ENCODE measurements at regions not wholly inside any gene's neighbourhood (a gene's known extent, or its start where the extent isn't known, plus 50 kb on each side); places are given as distances from the start of the nearest gene placed in this dataset.

DNA sequence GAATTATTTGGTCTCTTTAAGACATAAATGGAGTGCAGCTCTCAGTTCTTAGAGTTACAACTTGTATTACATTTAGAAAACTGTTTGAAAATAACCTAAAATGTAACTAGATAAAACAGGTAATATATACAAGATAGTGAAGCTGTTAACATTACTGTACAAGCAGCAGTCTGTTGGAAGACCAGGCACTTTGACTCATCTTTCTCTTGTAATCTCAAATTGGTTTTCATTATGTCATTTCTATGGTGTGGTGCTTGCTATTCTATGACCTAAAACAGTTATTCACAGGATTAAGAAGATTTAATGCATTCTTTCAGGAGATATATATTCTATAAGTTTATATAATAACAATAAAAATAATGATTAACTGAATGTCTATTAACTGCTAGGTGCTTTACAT, 282.5 kb upstream of the PITX2 start:
- H3K9me2 ChIP-seq (ENCODE audit: insufficient read depth, low read length): no peaks in the 10 kb centered on the region
- no peak overlapping the region for H3K27ac ChIP-seq (ENCODE audit: low read length)
- no peak overlapping the region for H3K9ac ChIP-seq (ENCODE audit: low read length)
- H3K9me3 ChIP-seq (ENCODE audit: low read length): no peaks in the 10 kb centered on the region
- H3K79me2 ChIP-seq (replicated peaks; ENCODE audit: insufficient read depth, low read length): no peaks in the 10 kb centered on the region
- H4K20me1 ChIP-seq (ENCODE audit: insufficient read depth): no peaks in the 10 kb centered on the region
- no peaks in the 10 kb centered on the region for H3K36me3 ChIP-seq (ENCODE audit: insufficient read depth, low read length)
- no peak overlapping the region for H3K4me2 ChIP-seq (ENCODE audit: low read length)
- no peak overlapping the region for H3K4me3 ChIP-seq (ENCODE audit: low read length)
- no peaks in the 10 kb centered on the region for H3F3A ChIP-seq (ENCODE audit: insufficient read depth, low read length, poor library complexity, severe bottlenecking)
- no peaks in the 10 kb centered on the region for H3K27me3 ChIP-seq (ENCODE audit: insufficient read depth, low read depth, low read length)
- no peak overlapping the region for H2AFZ ChIP-seq (ENCODE audit: low read depth, low read length)
- TF ChIP-seq, protein P1, sequence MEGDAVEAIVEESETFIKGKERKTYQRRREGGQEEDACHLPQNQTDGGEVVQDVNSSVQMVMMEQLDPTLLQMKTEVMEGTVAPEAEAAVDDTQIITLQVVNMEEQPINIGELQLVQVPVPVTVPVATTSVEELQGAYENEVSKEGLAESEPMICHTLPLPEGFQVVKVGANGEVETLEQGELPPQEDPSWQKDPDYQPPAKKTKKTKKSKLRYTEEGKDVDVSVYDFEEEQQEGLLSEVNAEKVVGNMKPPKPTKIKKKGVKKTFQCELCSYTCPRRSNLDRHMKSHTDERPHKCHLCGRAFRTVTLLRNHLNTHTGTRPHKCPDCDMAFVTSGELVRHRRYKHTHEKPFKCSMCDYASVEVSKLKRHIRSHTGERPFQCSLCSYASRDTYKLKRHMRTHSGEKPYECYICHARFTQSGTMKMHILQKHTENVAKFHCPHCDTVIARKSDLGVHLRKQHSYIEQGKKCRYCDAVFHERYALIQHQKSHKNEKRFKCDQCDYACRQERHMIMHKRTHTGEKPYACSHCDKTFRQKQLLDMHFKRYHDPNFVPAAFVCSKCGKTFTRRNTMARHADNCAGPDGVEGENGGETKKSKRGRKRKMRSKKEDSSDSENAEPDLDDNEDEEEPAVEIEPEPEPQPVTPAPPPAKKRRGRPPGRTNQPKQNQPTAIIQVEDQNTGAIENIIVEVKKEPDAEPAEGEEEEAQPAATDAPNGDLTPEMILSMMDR (IDR thresholded peaks at IDR 0.05; ENCODE audit: poor library complexity, severe bottlenecking): no peak
- no peak for TF ChIP-seq TAF1 (IDR thresholded peaks at IDR 0.05; ENCODE audit: low read depth)
- TF ChIP-seq EP300 (conservative IDR thresholded peaks at IDR 0.05; ENCODE audit: poor library complexity, severe bottlenecking): no peak
- no peak for TF ChIP-seq RAD21 (conservative IDR thresholded peaks at IDR 0.05)
- TF ChIP-seq MXI1 (conservative IDR thresholded peaks at IDR 0.05; ENCODE audit: poor library complexity, severe bottlenecking): no peak
- no peak for TF ChIP-seq EZH2 (IDR thresholded peaks at IDR 0.05; ENCODE audit: borderline replicate concordance, insufficient read depth, low read length, poor library complexity, severe bottlenecking)
- TF ChIP-seq SMC3 (conservative IDR thresholded peaks at IDR 0.05; ENCODE audit: poor library complexity): no peak
- TF ChIP-seq POLR2AphosphoS5 (IDR thresholded peaks at IDR 0.05): no peak
- TF ChIP-seq, protein P2, sequence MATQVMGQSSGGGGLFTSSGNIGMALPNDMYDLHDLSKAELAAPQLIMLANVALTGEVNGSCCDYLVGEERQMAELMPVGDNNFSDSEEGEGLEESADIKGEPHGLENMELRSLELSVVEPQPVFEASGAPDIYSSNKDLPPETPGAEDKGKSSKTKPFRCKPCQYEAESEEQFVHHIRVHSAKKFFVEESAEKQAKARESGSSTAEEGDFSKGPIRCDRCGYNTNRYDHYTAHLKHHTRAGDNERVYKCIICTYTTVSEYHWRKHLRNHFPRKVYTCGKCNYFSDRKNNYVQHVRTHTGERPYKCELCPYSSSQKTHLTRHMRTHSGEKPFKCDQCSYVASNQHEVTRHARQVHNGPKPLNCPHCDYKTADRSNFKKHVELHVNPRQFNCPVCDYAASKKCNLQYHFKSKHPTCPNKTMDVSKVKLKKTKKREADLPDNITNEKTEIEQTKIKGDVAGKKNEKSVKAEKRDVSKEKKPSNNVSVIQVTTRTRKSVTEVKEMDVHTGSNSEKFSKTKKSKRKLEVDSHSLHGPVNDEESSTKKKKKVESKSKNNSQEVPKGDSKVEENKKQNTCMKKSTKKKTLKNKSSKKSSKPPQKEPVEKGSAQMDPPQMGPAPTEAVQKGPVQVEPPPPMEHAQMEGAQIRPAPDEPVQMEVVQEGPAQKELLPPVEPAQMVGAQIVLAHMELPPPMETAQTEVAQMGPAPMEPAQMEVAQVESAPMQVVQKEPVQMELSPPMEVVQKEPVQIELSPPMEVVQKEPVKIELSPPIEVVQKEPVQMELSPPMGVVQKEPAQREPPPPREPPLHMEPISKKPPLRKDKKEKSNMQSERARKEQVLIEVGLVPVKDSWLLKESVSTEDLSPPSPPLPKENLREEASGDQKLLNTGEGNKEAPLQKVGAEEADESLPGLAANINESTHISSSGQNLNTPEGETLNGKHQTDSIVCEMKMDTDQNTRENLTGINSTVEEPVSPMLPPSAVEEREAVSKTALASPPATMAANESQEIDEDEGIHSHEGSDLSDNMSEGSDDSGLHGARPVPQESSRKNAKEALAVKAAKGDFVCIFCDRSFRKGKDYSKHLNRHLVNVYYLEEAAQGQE (IDR thresholded peaks at IDR 0.05; ENCODE audit: borderline replicate concordance): no peak

DNA sequence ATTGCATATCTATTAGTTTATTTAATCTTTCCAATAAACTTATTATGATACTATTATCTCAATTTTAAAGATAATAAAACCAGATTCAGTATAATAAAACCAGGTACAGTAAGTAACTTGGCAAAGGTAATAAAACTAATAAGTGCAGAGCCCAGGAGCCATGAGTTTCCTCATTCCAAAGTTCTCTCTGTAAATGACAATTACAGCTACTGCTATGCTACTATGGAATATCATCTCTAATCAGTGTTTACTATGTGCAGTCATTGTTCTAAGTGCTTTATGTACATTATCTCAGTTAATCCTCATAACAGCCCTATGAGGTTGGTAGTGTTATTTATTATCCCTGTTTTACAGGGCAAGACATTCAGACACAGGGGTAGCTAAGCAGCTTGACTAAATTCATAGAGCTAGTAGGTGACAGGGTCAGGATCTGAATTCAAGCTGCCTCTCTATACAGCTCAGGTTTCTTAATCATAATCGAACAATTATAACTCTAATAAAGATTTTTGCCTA, 285.0 kb upstream of the PITX2 start:
- H2AFZ ChIP-seq (ENCODE audit: low read depth, low read length): no peak overlapping the region
- TF ChIP-seq SMC3 (conservative IDR thresholded peaks at IDR 0.05; ENCODE audit: poor library complexity) (no peak), RAD21 (conservative IDR thresholded peaks at IDR 0.05) (no peak), EP300 (conservative IDR thresholded peaks at IDR 0.05; ENCODE audit: poor library complexity, severe bottlenecking) (no peak), TAF1 (IDR thresholded peaks at IDR 0.05; ENCODE audit: low read depth) (no peak), POLR2AphosphoS5 (IDR thresholded peaks at IDR 0.05) (no peak)
- no peak overlapping the region for H3K27ac ChIP-seq (ENCODE audit: low read length)
- H3K27me3 ChIP-seq (ENCODE audit: insufficient read depth, low read depth, low read length): no peaks in the 10 kb centered on the region
- no peak overlapping the region for H3K4me3 ChIP-seq (ENCODE audit: low read length)
- no peaks in the 10 kb centered on the region for H3K79me2 ChIP-seq (replicated peaks; ENCODE audit: insufficient read depth, low read length)
- H3F3A ChIP-seq (ENCODE audit: insufficient read depth, low read length, poor library complexity, severe bottlenecking): no peaks in the 10 kb centered on the region
- no peak overlapping the region for H3K4me2 ChIP-seq (ENCODE audit: low read length)
- H3K9me3 ChIP-seq (ENCODE audit: low read length): no peaks in the 10 kb centered on the region
- H4K20me1 ChIP-seq (ENCODE audit: insufficient read depth): no peaks in the 10 kb centered on the region
- no peaks in the 10 kb centered on the region for H3K9me2 ChIP-seq (ENCODE audit: insufficient read depth, low read length)
- no peak overlapping the region for H3K9ac ChIP-seq (ENCODE audit: low read length)
- H3K36me3 ChIP-seq (ENCODE audit: insufficient read depth, low read length): no peaks in the 10 kb centered on the region
